ENCODE measurements at regions not wholly inside any gene's neighbourhood (a gene's known extent, or its start where the extent isn't known, plus 50 kb on each side); places are given as distances from the start of the nearest gene placed in this dataset.

DNA sequence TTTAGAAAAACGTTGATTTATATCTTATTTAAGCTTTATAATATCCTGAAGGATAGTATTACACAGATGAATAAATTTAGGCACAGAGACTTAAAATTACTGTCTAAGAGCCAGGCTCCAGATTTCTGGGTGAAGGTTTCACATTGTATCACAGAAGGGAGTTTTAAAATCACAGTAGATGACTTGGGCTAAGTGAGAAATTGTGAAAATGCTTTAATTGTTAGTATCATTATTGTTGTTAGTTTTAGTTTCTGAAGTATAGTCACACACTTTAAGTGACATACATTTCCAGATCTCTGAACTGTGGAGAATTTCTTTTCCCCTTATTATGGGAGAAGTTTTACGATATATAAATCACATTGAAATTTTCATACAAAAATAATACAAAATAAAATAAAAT, 83.5 kb downstream of the NDUFS5 start:
- no peak for DNase-seq

DNA sequence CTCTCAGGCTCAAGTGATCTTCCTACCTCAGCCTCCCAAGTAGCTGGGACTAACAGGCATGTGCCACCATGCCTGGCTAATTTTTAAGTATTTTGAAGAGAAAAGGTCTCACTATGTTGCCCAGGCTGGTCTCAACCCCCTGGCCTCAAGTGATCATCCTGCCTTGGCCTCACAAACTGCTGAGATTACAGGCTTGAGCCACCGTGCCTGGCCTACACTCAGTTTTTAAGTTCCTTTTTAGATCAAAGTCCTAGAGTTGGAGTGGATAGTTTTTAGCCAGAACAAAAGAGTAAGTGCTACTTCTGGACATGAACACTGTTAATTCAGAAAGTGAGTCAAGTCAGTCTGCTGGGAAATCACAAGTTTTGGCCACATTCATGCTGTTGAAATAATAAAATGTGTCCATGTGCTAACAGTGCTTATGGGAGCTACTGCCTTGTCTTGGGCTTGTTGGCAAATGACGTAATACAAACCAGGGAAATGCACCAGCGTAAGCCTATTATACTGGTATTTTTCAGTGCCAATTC, 84.2 kb downstream of the NDUFS5 start:
- DNase-seq: no peak

DNA sequence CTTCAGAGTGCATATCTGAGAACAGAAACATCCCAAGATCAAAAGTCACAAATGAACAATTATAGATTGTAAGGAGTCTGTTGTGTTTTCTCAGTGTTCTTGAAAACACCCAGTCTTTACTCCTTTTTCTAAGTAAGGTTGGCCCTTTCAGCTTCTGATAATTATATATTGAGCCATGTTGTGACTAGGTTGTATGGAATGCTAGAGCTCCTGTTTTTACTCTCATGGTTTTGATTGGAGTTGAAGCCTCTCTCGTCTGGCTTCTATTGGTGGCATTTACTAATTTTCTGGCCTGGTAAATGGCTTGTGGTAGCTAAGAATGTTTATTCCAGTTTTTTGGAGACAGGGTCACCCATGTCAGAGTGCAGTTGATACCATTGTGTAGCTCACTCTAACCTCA, 84.7 kb downstream of the NDUFS5 start:
- DNase-seq: peak; percentile 82

- no peak for DNase-seq
Measured at GRCh38 chr1:39113109-39113743, 87.1 kb downstream of the NDUFS5 start.

- DNase-seq: no peak
Measured at GRCh38 chr1:39115271-39116110, 89.0 kb upstream of the MACF1 start.

GRCh38 chr1:39116116-39116607, 88.3 kb upstream of the MACF1 start:
- DNase-seq: no peak

DNA sequence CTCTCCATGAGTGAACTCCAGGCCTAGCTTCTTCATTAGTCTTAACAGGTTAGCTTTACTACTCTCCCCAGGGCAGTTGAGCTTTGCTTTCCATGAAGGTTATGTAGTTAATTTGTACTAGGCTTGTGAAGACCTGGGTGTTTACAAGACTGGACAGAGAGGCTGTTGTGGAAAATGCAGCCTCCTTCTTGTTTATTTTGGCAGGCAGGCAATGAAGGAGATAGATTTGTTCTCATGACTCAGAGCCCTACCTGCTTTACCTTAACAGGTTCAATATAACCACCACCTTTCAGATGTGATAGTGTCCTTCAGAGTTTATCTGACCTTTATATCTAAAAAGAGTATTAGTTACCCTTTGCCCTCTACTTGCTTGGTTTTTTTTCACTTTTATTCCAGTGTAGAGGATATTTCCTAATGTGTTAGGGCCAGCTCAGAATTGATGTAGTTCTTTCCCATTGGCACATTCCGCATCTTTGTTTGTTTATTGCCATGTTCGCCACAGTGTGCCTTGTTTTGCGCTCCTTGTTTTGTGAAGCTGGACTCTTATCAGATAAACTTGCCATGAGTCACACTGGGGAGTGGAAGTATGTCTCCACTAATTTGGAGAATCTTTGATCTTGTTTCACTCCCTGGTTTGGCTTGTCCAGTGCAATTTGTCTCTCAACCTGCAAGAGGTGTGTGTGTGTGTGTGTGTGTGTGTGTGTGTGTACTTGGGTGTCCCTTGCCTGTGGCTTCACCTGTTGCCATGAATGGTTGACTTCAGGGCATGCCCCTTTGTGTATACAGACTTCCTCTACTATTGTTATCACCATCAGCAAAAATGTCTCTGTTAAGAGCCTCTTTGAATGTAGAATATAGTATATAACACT, 87.4 kb upstream of the MACF1 start:
- no peak for DNase-seq

- DNase-seq: no peak
Measured at GRCh38 chr1:39117899-39118450, 86.5 kb upstream of the MACF1 start.

GRCh38 chr1:39122056-39122455, 82.4 kb upstream of the MACF1 start:
- no peak for DNase-seq

DNA sequence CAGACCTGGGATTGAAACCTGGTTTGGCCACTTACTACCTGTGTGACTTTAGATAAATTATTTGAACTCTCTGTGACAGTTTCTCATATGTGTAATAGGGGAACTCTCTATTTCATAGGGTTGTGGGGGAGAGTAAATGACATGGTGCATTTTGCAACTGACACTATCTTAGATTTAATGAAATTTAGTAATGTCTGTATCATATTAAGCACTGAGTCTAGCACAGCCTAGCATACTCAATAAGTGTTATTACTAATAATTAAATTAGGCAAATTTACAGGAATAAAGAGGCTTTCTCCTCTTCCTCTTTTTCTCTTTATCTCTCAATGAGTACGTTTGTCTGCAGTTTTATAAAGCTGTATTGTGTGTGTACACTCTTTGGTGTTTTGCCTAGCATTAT, 80.2 kb upstream of the MACF1 start:
- no peak for DNase-seq

GRCh38 chr1:39127513-39127912, 77.0 kb upstream of the MACF1 start:
- DNase-seq: peak; percentile 44

- no peak for DNase-seq
Measured at GRCh38 chr1:39128126-39128525, 76.4 kb upstream of the MACF1 start.

GRCh38 chr1:39128959-39129358, 75.5 kb upstream of the MACF1 start:
- DNase-seq: no peak

DNA sequence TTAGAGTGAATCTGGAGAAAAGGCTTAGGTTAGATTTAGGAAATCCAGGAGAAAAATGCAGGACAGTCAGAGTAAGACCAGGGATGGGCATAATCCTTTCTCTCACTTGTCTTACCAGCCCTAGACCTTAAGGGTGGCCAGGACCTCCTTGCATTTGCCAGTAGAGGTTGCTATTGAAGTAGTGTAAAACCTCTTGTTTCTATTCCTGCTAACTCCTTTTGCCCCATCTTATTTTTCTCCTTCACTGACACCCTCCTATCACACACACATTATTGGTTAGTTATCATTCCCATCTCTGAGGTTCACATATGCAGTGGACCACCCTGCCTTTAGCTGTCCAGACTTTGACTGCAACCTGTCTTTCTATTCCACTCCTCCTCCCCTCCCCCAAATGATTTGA, 75.0 kb upstream of the MACF1 start:
- DNase-seq: no peak

DNA sequence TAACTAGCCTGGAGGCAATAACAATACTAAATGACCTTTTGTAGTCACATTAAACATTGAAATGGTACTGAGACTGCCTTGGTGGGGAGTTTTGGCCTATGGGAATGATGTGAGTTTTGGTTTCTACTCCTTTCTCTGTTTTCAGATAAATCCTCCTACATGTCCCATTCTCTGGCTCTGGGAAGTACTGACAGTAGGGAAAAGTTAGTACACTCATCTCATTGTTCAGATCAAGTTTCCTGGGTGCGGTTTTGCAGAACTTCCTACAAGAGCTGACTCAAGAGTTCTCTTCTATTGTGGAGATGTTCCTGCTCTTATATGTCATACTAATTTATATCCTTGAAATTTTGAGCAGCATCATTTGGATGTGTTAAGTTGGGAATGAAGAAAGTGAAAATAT, 74.2 kb upstream of the MACF1 start:
- no peak for DNase-seq

DNA sequence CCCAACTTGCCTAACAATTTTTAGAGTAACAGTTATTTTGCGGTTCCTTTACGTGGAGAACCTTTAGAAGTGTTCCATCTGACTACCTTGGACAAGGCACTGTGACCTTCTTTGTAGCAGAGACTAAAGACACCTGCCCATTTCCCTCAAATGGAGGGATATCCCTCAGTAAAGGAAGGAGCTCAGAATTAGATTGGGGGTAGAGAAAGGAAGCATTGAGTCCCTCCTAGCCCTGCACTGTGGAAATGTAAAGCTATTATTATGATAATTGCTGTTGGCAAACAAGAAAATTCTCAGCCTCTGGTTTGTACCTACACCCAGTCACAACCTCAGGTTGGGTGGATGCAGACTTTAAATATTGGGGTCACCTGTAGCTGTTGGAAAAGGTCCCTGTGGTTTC, 72.6 kb upstream of the MACF1 start:
- no peak for DNase-seq

DNA sequence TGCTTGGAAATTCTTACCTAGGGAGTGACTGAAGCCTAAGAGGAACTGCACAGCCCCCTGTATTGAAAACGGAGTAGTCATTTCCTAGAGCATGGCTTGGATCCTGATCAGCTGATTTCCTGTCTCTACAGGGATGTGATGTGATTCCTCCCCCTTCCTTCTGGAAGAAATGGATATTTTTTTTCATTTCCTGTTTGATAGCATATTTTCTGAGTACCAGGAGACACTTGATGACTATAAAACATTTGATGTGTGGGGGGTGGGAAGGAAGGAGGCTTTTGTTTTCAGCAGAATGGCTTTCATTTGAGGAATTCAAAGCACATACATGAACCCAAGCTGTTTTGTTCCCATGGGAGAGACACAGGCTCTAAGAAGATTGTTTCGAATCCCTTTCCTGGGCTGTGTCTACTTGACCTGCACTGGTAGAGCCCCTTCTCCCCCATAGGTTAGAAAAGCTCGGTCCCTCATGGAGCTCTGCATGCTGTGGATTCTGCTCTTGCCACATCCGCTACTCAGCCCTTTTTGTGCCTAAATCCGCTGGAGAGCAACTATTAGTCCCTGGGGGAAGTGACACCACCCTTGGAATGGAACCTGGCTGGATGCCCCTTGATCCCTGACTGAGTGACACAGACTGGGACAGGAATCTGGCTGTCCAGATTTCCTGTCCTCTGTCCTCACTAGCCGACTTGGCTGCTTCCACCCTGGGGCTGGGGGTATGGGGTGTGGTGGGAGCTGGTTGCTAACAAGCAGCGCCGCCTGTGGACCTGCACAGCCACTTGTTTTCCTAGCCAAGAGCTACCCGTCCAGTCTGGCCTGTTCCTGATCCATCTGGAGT, 71.8 kb upstream of the MACF1 start:
- DNase-seq: no peak

- DNase-seq: no peak
Measured at GRCh38 chr1:39133340-39133684, 71.2 kb upstream of the MACF1 start.

- no peak for DNase-seq
Measured at GRCh38 chr1:39134768-39135333, 69.6 kb upstream of the MACF1 start.

DNA sequence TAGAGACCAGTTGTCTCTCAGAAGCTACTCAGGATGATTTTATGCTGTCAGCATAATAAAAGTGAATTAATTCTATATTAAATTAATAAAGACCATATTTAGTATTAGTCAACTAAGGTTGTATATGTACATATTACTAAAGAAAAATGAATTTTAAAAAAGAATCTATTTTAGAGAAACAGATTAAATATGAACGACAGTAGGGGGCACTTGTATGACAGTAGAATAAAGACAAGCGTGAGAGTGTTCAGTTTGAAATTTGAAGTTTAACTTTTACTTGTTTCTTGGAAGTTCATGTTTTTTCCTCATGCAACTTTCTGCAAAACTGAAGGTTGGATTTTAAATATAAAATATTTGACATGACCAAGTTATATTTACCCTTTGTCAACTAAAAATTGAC, 67.9 kb upstream of the MACF1 start:
- DNase-seq: no peak

- no peak for DNase-seq
Measured at GRCh38 chr1:39139723-39140360, 64.7 kb upstream of the MACF1 start.

All from NCI-H2227 treated with DMSO at 0.1 percent for 48 hours (cell line).